Urinary bladder (tissue), 3 donors: ENCODE measurements at regions not wholly inside any gene's neighbourhood (a gene's known extent, or its start where the extent isn't known, plus 50 kb on each side); places are given as distances from the start of the nearest gene placed in this dataset.
"Not testable (repeated sequence)": the region's sequence is repeated elsewhere in the genome, so short reads cannot be mapped to it uniquely, and the experiment has no call there.

Experiments used
- DNase-seq: peaks from one replicate; pipeline ENCODE4 v3.0.0-alpha.2; 2015; ENCODE audit errors: extremely low spot score
- H3K27ac ChIP-seq: one replicate; pipeline ENCODE4 v1.5.1; 2013; ENCODE audit warnings: low read depth, mild to moderate bottlenecking, moderate library complexity
- H3K36me3 ChIP-seq: one replicate; pipeline ENCODE4 v1.6.1; 2013; ENCODE audit warnings: mild to moderate bottlenecking, moderate library complexity; ENCODE audit not compliant: insufficient read depth
- H3K4me1 ChIP-seq: one replicate; pipeline ENCODE4 v1.6.1; 2013; ENCODE audit warnings: mild to moderate bottlenecking, moderate library complexity; ENCODE audit not compliant: insufficient read depth
- H3K4me3 ChIP-seq: one replicate; pipeline ENCODE4 v1.5.1; 2013; ENCODE audit warnings: low read depth, low read length
- WGBS: extraction: QIAGEN DNeasy Blood & Tissue Kit; methylation state at CpG from one replicate; pipeline ENCODE4 v1.1.7; 2013; 5-methylcytosine and 5-hydroxymethylcytosine counted together
- donor health status: healthy with polysubstance abuse.
- donor health status: healthy.

GRCh38 chr2:15818318-15818753, 122.0 kb upstream of the MYCN start:
- WGBS = 38% methylated on average over 14 of the region's 14 CpGs
- H3K4me1 ChIP-seq = no peaks in the 10 kb centered on the region
- no peak overlapping the region for H3K27ac ChIP-seq
- no peak overlapping the region for H3K4me3 ChIP-seq
- no peaks in the 10 kb centered on the region for H3K36me3 ChIP-seq
- no peak for DNase-seq

GRCh38 chr2:15818881-15819280, 121.5 kb upstream of the MYCN start:
- WGBS = 93% methylated on average over 2 of the region's 2 CpGs
- no peak overlapping the region for H3K4me3 ChIP-seq
- no peak overlapping the region for H3K27ac ChIP-seq
- DNase-seq = no peak
- no peaks in the 10 kb centered on the region for H3K4me1 ChIP-seq
- H3K36me3 ChIP-seq = no peaks in the 10 kb centered on the region

- no peaks in the 10 kb centered on the region for H3K4me1 ChIP-seq
- H3K36me3 ChIP-seq = no peaks in the 10 kb centered on the region
- H3K4me3 ChIP-seq = no peak overlapping the region
- WGBS = 84% methylated on average over 10 of the region's 10 CpGs
- H3K27ac ChIP-seq = no peak overlapping the region
- DNase-seq = no peak
Measured at GRCh38 chr2:15819562-15820256, 120.6 kb upstream of the MYCN start.

GRCh38 chr2:15820257-15820566, 120.1 kb upstream of the MYCN start:
- no peak for DNase-seq
- H3K27ac ChIP-seq = no peak overlapping the region
- H3K36me3 ChIP-seq = no peaks in the 10 kb centered on the region
- H3K4me3 ChIP-seq = no peak overlapping the region
- WGBS = 87% methylated on average over 7 of the region's 7 CpGs
- H3K4me1 ChIP-seq = no peaks in the 10 kb centered on the region

- H3K27ac ChIP-seq = no peak overlapping the region
- no peak for DNase-seq
- no peaks in the 10 kb centered on the region for H3K36me3 ChIP-seq
- 97% methylated on average over 2 of the region's 2 CpGs for WGBS
- no peaks in the 10 kb centered on the region for H3K4me1 ChIP-seq
- H3K4me3 ChIP-seq = no peak overlapping the region
Measured at GRCh38 chr2:15820927-15821326, 119.4 kb upstream of the MYCN start.

GRCh38 chr2:15822151-15823044, 118.0 kb upstream of the MYCN start:
- DNase-seq = no peak
- Histone ChIP-seq H3K4me3 (no peak overlapping the region), H3K36me3 (no peaks in the 10 kb centered on the region), H3K27ac (no peak overlapping the region), H3K4me1 (no peaks in the 10 kb centered on the region)
- 94% methylated on average over 9 of the region's 9 CpGs for WGBS

GRCh38 chr2:15823459-15824396, 116.6 kb upstream of the MYCN start:
- no peaks in the 10 kb centered on the region for H3K36me3 ChIP-seq
- no peak overlapping the region for H3K27ac ChIP-seq
- no peak overlapping the region for H3K4me3 ChIP-seq
- 81% methylated on average over 10 of the region's 10 CpGs for WGBS
- no peak for DNase-seq
- no peaks in the 10 kb centered on the region for H3K4me1 ChIP-seq

GRCh38 chr2:15824467-15824866, 115.9 kb upstream of the MYCN start:
- WGBS = 76% methylated on average over 7 of the region's 7 CpGs
- not testable (repeated sequence) for DNase-seq, H3K27ac ChIP-seq, H3K4me1 ChIP-seq, H3K4me3 ChIP-seq, H3K36me3 ChIP-seq

- no peak overlapping the region for H3K4me3 ChIP-seq
- no peaks in the 10 kb centered on the region for H3K36me3 ChIP-seq
- DNase-seq = no peak
- 57% methylated on average over 13 of the region's 13 CpGs for whole genome bisulfite sequencing
- no peak overlapping the region for H3K27ac ChIP-seq
- H3K4me1 ChIP-seq = no peaks in the 10 kb centered on the region
Measured at GRCh38 chr2:15825276-15825980, 114.9 kb upstream of the MYCN start.

GRCh38 chr2:15826273-15826717, 114.1 kb upstream of the MYCN start:
- no peak overlapping the region for H3K27ac ChIP-seq
- peaks cover 1% of the 10 kb centered on the region for H3K4me1 ChIP-seq
- DNase-seq = no peak
- H3K36me3 ChIP-seq = no peaks in the 10 kb centered on the region
- H3K4me3 ChIP-seq = no peak overlapping the region
- 58% methylated on average over 8 of the region's 8 CpGs for WGBS

GRCh38 chr2:15827001-15827400, 113.3 kb upstream of the MYCN start:
- 79% methylated on average over 4 of the region's 4 CpGs for WGBS
- Histone ChIP-seq H3K4me1 (peaks cover 1% of the 10 kb centered on the region), H3K4me3 (no peak overlapping the region), H3K36me3 (no peaks in the 10 kb centered on the region), H3K27ac (no peak overlapping the region)
- DNase-seq = no peak

GRCh38 chr2:15828576-15828975, 111.8 kb upstream of the MYCN start:
- peaks cover 1% of the 10 kb centered on the region for H3K4me1 ChIP-seq
- no peak overlapping the region for H3K27ac ChIP-seq
- H3K4me3 ChIP-seq = no peak overlapping the region
- WGBS = 92% methylated on average over 5 of the region's 5 CpGs
- no peak for DNase-seq
- no peaks in the 10 kb centered on the region for H3K36me3 ChIP-seq
